ENCODE measurements at regions not wholly inside any gene's neighbourhood (a gene's known extent, or its start where the extent isn't known, plus 50 kb on each side); places are given as distances from the start of the nearest gene placed in this dataset.

- TF ChIP-seq POLR2A (IDR thresholded peaks at IDR 0.05), result no peak
- TF ChIP-seq, protein P1, sequence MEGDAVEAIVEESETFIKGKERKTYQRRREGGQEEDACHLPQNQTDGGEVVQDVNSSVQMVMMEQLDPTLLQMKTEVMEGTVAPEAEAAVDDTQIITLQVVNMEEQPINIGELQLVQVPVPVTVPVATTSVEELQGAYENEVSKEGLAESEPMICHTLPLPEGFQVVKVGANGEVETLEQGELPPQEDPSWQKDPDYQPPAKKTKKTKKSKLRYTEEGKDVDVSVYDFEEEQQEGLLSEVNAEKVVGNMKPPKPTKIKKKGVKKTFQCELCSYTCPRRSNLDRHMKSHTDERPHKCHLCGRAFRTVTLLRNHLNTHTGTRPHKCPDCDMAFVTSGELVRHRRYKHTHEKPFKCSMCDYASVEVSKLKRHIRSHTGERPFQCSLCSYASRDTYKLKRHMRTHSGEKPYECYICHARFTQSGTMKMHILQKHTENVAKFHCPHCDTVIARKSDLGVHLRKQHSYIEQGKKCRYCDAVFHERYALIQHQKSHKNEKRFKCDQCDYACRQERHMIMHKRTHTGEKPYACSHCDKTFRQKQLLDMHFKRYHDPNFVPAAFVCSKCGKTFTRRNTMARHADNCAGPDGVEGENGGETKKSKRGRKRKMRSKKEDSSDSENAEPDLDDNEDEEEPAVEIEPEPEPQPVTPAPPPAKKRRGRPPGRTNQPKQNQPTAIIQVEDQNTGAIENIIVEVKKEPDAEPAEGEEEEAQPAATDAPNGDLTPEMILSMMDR (IDR thresholded peaks at IDR 0.05), result no peak
Measured at GRCh38 chr9:97096793-97097192, 57.9 kb upstream of the CTSV start.
